ENCODE measurements at regions not wholly inside any gene's neighbourhood (a gene's known extent, or its start where the extent isn't known, plus 50 kb on each side); places are given as distances from the start of the nearest gene placed in this dataset.

DNA sequence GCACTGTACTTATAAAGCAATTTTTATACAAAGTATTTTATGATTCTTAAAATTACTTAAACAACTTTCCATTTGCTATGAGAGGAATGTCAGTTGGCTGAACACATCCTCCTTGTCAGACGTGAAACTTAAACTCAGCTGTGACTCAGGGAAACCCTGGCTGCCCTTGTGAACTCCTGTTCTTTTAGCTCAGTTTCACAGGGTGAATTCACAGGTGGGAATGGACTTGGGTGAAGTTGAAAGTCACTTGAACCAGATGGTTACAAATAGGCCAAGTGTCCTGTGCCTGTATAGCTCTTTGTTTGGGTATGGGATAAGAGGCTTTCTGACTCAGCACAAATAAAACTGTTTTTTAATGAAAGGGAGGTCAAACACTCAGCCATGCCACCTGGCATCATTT is 67.4 kb upstream of the FAM47B start:
- peak; percentile 48 to 53 for DNase-seq

GRCh38 chrX:34877436-34877835 is 65.2 kb upstream of the FAM47B start:
- DNase-seq: no peak

GRCh38 chrX:34879346-34879745 is 63.2 kb upstream of the FAM47B start:
- no peak for DNase-seq

DNA sequence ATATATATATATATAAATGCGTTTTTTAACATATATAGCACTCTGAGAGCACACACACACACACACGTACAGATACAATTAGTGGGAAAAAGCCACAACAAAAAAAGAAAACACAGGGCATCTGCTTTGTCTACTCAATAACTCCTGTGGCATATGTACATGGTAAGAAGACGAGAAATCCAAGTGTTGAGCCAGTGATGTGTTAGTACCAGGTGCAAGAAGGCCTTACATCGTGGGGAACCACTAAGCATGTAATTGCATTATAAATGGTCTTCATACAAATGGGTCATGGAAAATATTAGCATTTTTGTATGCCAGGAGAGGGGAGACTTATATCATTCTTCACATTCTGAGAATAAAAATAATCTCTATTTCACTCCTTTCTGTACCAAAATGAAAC is 62.7 kb upstream of the FAM47B start:
- DNase-seq: no peak

GRCh38 chrX:34880656-34881055 is 61.9 kb upstream of the FAM47B start:
- no peak for DNase-seq

DNA sequence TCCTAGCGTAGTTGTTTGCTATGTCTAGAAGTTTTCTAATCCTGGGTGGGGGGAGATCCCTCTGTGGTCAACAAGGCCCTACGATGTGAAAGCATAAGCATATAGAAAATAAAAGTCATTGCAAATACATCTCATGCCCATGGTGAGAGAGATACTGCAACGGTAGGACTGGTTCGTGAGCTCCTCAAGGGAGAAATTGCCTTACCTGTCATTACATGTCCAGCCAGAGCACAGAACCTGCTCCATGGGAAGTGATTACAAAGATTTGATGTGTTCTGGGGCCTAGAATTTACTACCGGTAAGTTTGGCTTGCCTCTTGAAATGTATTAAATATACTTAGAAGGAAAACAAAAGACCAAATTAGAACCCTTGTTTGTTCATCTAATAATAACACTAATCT is 60.9 kb upstream of the FAM47B start:
- no peak for DNase-seq

- peak; percentile 32 to 40 for DNase-seq
Observed at GRCh38 chrX:34884817-34885216, 57.8 kb upstream of the FAM47B start.

- DNase-seq: no peak
Observed at GRCh38 chrX:34886011-34886410, 56.6 kb upstream of the FAM47B start.

GRCh38 chrX:34891391-34891790 is 51.2 kb upstream of the FAM47B start:
- no peak for DNase-seq
